Type B pancreatic cell (in vitro differentiated cells): ENCODE measurements at regions not wholly inside any gene's neighbourhood (a gene's known extent, or its start where the extent isn't known, plus 50 kb on each side); places are given as distances from the start of the nearest gene placed in this dataset.
"Not testable (repeated sequence)": the region's sequence is repeated elsewhere in the genome, so short reads cannot be mapped to it uniquely, and the experiment has no call there.

Source experiments
- DNase-seq: peaks from one replicate; pipeline ENCODE4 v3.0.0; 2021; ENCODE audit warnings: mixed read lengths; ENCODE audit not compliant: unreplicated experiment; ENCODE audit errors: extremely low spot score
- H3K27ac Mint-ChIP-seq: 2 replicates; pipeline ENCODE4 v1.8.0; 2021; ENCODE audit warnings: mild to moderate bottlenecking, mixed read lengths
- H3K27me3 Mint-ChIP-seq: 2 replicates; pipeline ENCODE4 v1.8.0; 2021; ENCODE audit warnings: mixed read lengths
- H3K36me3 Mint-ChIP-seq: 2 replicates; pipeline ENCODE4 v1.8.0; 2021; ENCODE audit warnings: mixed read lengths
- H3K4me1 Mint-ChIP-seq: one replicate; pipeline ENCODE4 v1.8.0; 2021; ENCODE audit warnings: mixed read lengths; ENCODE audit not compliant: unreplicated experiment
- H3K4me3 Mint-ChIP-seq: 2 replicates; pipeline ENCODE4 v1.8.0; 2021; ENCODE audit warnings: mild to moderate bottlenecking, mixed read lengths
- H3K9me3 Mint-ChIP-seq: 2 replicates; pipeline ENCODE4 v1.8.0; 2021; ENCODE audit warnings: mixed read lengths
- CTCF ChIP-seq: fragments of 200-600 bp; sonication (generic); conservative IDR thresholded peaks from 2 replicates; pipeline ENCODE4 v1.5.0; 2021; ENCODE audit warnings: antibody characterized with exemption, mild to moderate bottlenecking

GRCh38 chr10:123359539-123359938 lies 205.3 kb downstream of the BUB3 start:
- no peak overlapping the region for H3K27ac Mint-ChIP-seq
- H3K36me3 Mint-ChIP-seq: no peaks in the 10 kb centered on the region
- H3K9me3 Mint-ChIP-seq: no peaks in the 10 kb centered on the region
- no peak for TF ChIP-seq CTCF
- no peak overlapping the region for H3K4me3 Mint-ChIP-seq
- DNase-seq: no peak
- peaks cover 59% of the 10 kb centered on the region for H3K27me3 Mint-ChIP-seq
- peaks cover 23% of the 10 kb centered on the region for H3K4me1 Mint-ChIP-seq

GRCh38 chr10:123361832-123362231 lies 207.6 kb downstream of the BUB3 start:
- no peaks in the 10 kb centered on the region for H3K9me3 Mint-ChIP-seq
- H3K27ac Mint-ChIP-seq: no peak overlapping the region
- DNase-seq: no peak
- H3K36me3 Mint-ChIP-seq: no peaks in the 10 kb centered on the region
- no peak overlapping the region for H3K4me3 Mint-ChIP-seq
- H3K4me1 Mint-ChIP-seq: peaks cover 11% of the 10 kb centered on the region
- peaks cover 46% of the 10 kb centered on the region for H3K27me3 Mint-ChIP-seq
- no peak for TF ChIP-seq CTCF

GRCh38 chr10:123367195-123367594 lies 213.0 kb downstream of the BUB3 start:
- no peak for DNase-seq
- TF ChIP-seq CTCF: no peak
- Mint-ChIP-seq H3K36me3 (no peaks in the 10 kb centered on the region), H3K27ac (no peak overlapping the region), H3K4me3 (no peak overlapping the region), H3K9me3 (no peaks in the 10 kb centered on the region), H3K27me3 (peaks cover 29% of the 10 kb centered on the region), H3K4me1 (no peaks in the 10 kb centered on the region)

- H3K27ac Mint-ChIP-seq, H3K4me3 Mint-ChIP-seq, H3K4me1 Mint-ChIP-seq, DNase-seq, H3K9me3 Mint-ChIP-seq, H3K36me3 Mint-ChIP-seq: not testable (repeated sequence)
- H3K27me3 Mint-ChIP-seq: peaks cover 46% of the 10 kb centered on the region
These were observed 217.4 kb downstream of the BUB3 start for GRCh38 chr10:123371626-123372025.

GRCh38 chr10:123373591-123373990 lies 219.4 kb downstream of the BUB3 start:
- no peak for DNase-seq
- Mint-ChIP-seq H3K36me3 (no peaks in the 10 kb centered on the region), H3K4me1 (no peaks in the 10 kb centered on the region), H3K9me3 (no peaks in the 10 kb centered on the region), H3K27me3 (peaks cover 60% of the 10 kb centered on the region), H3K27ac (no peak overlapping the region), H3K4me3 (no peak overlapping the region)
- TF ChIP-seq CTCF: no peak

- no peak for DNase-seq
- TF ChIP-seq CTCF: no peak
- Mint-ChIP-seq H3K9me3 (no peaks in the 10 kb centered on the region), H3K36me3 (no peaks in the 10 kb centered on the region), H3K27ac (no peak overlapping the region), H3K27me3 (peaks cover 63% of the 10 kb centered on the region), H3K4me1 (peaks cover 4% of the 10 kb centered on the region), H3K4me3 (no peak overlapping the region)
These were observed 220.9 kb downstream of the BUB3 start for GRCh38 chr10:123375097-123375496.
